ENCODE measurements at regions not wholly inside any gene's neighbourhood (a gene's known extent, or its start where the extent isn't known, plus 50 kb on each side); places are given as distances from the start of the nearest gene placed in this dataset.

- Histone ChIP-seq H3K23ac (ENCODE audit: insufficient read length) (no peak overlapping the region), H4K5ac (ENCODE audit: insufficient read length, low read depth, low read length) (no peak overlapping the region), H3K9me3 (ENCODE audit: insufficient read depth in 2 of 2, low read depth in 1 of 2, low read length in 1 of 2) (no peaks in the 10 kb centered on the region), H2BK12ac (ENCODE audit: low read depth, low read length) (no peak overlapping the region), H3K9ac (replicated peaks in 1 of 4; ENCODE audit: extremely low read depth in 1 of 4, low read depth in 3 of 4, low read length in 3 of 4) (no peak overlapping the region), H2BK5ac (ENCODE audit: low read depth, low read length) (no peak overlapping the region), H3K79me2 (ENCODE audit: control insufficient read depth in 1 of 2, insufficient read depth in 2 of 2, low read length in 2 of 2) (peaks cover 0 to 23% of the 10 kb centered on the region in 2 experiments; a peak in 1 of 4 replicates), H4K20me1 (replicated peaks in 1 of 2; ENCODE audit: control insufficient read depth in 1 of 2, insufficient read depth in 2 of 2, low read length in 2 of 2) (peaks cover 3 to 8% of the 10 kb centered on the region in 2 experiments), H2BK20ac (ENCODE audit: low read length) (no peak overlapping the region), H2AFZ (ENCODE audit: low read length) (no peak overlapping the region), H3K27ac (ENCODE audit: low read depth, low read length) (no peak overlapping the region), H3K18ac (ENCODE audit: extremely low read depth, low read length) (no peak overlapping the region), H3K56ac (replicated peaks; ENCODE audit: insufficient read length, low read depth, low read length) (no peak overlapping the region), H3K36me3 (ENCODE audit: control insufficient read depth in 2 of 4, insufficient read depth in 4 of 4, low read length in 3 of 4) (no peaks in the 10 kb centered on the region), H2BK15ac (ENCODE audit: low read length) (no peak overlapping the region), H4K91ac (replicated peaks; ENCODE audit: insufficient read length, low read length) (no peak overlapping the region), H3K4me3 (ENCODE audit: extremely low read depth in 1 of 4, insufficient read depth in 2 of 4, low read depth in 3 of 4, low read length in 4 of 4) (no peak overlapping the region), H3K27me3 (replicated peaks in 1 of 4; ENCODE audit: control insufficient read depth in 3 of 4, extremely low read depth in 1 of 4, insufficient read depth in 3 of 4, low read length in 3 of 4) (no peaks in the 10 kb centered on the region), H3K4me1 (replicated peaks in 1 of 4; ENCODE audit: control insufficient read depth in 3 of 4, insufficient read depth in 4 of 4, low read length in 3 of 4) (no peaks in the 10 kb centered on the region), H2BK120ac (replicated peaks; ENCODE audit: low read depth, low read length) (no peak overlapping the region), H2AK5ac (ENCODE audit: low read depth, low read length) (no peak overlapping the region), H3K4me2 (ENCODE audit: insufficient read depth in 1 of 2, low read depth in 2 of 2, low read length in 2 of 2) (no peak overlapping the region), H3K14ac (ENCODE audit: insufficient read length) (no peak overlapping the region), H3K4ac (replicated peaks; ENCODE audit: insufficient read length, low read depth, low read length) (no peak overlapping the region), H4K8ac (ENCODE audit: extremely low read depth, insufficient read depth, low read length) (no peak overlapping the region), H3K79me1 (ENCODE audit: low read depth, low read length) (peaks cover 3% of the 10 kb centered on the region), H3K23me2 (ENCODE audit: low read depth, low read length) (no peaks in the 10 kb centered on the region)
- DNase-seq (ENCODE audit: low read depth in 1 of 2, low spot score in 2 of 2) (peak in 1 of 2 experiments; percentile 77), FAIRE-seq (no peak)
- WGBS, 2 experiments (ENCODE audit: extremely low coverage in 1 of 2, insufficient coverage in 1 of 2, insufficient read length in 1 of 2, insufficient replicate concordance in 2 of 2, low coverage in 1 of 2, low lambda C conversion rate in 2 of 2, missing lambda C conversion rate in 1 of 2): 83% methylated on average over 10 of the region's 10 CpGs; no CpG with 5 or more reads in 1 of the 2 experiments
- ChIA-PET CTCF (ENCODE audit: partially characterized antibody) (interaction anchor here (0.7 to 10.5 kb wide), 30 partner anchors 8 to 263 kb away, joined by 3 to 81 read pairs (median 4); no protein-coding TSS in a partner anchor), POLR2A (ENCODE audit: partially characterized antibody) (interaction anchor here (1.5 to 11.7 kb wide), 2 partner anchors 16 to 21 kb away, joined by 4 to 97 read pairs; no protein-coding TSS in a partner anchor)
- peak; percentile 67 to 75 for TF ChIP-seq RAD21 (IDR thresholded peaks at IDR 0.05 in 1 of 2, conservative IDR thresholded peaks at IDR 0.05 in 1 of 2; ENCODE audit: low read depth in 2 of 2, low read length in 2 of 2)
- no peak for TF ChIP-seq EZH2 (IDR thresholded peaks at IDR 0.05; ENCODE audit: low read depth, low read length, severe bottlenecking)
- TF ChIP-seq CTCF (IDR thresholded peaks at IDR 0.05; ENCODE audit: control extremely low read depth in 1 of 3, insufficient read depth in 1 of 3, low read depth in 1 of 3, low read length in 3 of 3): peak; percentile 17 to 78 (median 65)
These were observed 121.5 kb upstream of the SOD1 start for GRCh38 chr21:31537872-31538576.
